ENCODE measurements at regions not wholly inside any gene's neighbourhood (a gene's known extent, or its start where the extent isn't known, plus 50 kb on each side); places are given as distances from the start of the nearest gene placed in this dataset.

- DNase-seq = no peak
Measured at GRCh38 chr6:138550346-138550767, 51.1 kb upstream of the NHSL1 start.

- no peak for DNase-seq
Measured at GRCh38 chr6:138554146-138554545, 54.9 kb upstream of the NHSL1 start.

GRCh38 chr6:138555421-138555988 is 56.2 kb upstream of the NHSL1 start:
- DNase-seq = no peak

GRCh38 chr6:138557147-138557546 is 57.9 kb upstream of the NHSL1 start:
- DNase-seq = no peak

GRCh38 chr6:138559143-138559542 is 59.8 kb upstream of the NHSL1 start:
- DNase-seq = no peak

GRCh38 chr6:138560130-138560860 is 61.0 kb upstream of the NHSL1 start:
- DNase-seq = no peak

- no peak for DNase-seq
Measured at GRCh38 chr6:138562691-138563090, 63.4 kb upstream of the NHSL1 start.

- no peak for DNase-seq
Measured at GRCh38 chr6:138563231-138563630, 63.9 kb upstream of the NHSL1 start.

GRCh38 chr6:138563650-138564049 is 64.4 kb upstream of the NHSL1 start:
- no peak for DNase-seq

GRCh38 chr6:138564170-138564721 is 65.0 kb upstream of the NHSL1 start:
- no peak for DNase-seq

- no peak for DNase-seq
Measured at GRCh38 chr6:138567052-138567451, 67.8 kb upstream of the NHSL1 start.

GRCh38 chr6:138568997-138569396 is 69.7 kb upstream of the NHSL1 start:
- DNase-seq = no peak

- DNase-seq = no peak
Measured at GRCh38 chr6:138569554-138569953, 70.3 kb upstream of the NHSL1 start.

- no peak for DNase-seq
Measured at GRCh38 chr6:138569970-138570724, 70.9 kb upstream of the NHSL1 start.

- DNase-seq = no peak
Measured at GRCh38 chr6:138570725-138571029, 71.4 kb upstream of the NHSL1 start.

GRCh38 chr6:138571181-138571580 is 71.9 kb upstream of the NHSL1 start:
- DNase-seq = no peak

GRCh38 chr6:138571585-138572166 is 72.4 kb upstream of the NHSL1 start:
- no peak for DNase-seq

GRCh38 chr6:138572167-138572875 is 73.0 kb upstream of the NHSL1 start:
- no peak for DNase-seq

GRCh38 chr6:138572885-138573284 is 73.6 kb upstream of the NHSL1 start:
- DNase-seq = no peak

GRCh38 chr6:138575257-138575656 is 76.0 kb upstream of the NHSL1 start:
- DNase-seq = no peak

- no peak for DNase-seq
Measured at GRCh38 chr6:138576313-138576712, 77.0 kb upstream of the NHSL1 start.

- no peak for DNase-seq
Measured at GRCh38 chr6:138577151-138577915, 78.0 kb upstream of the NHSL1 start.

Measured in activated CD4-positive, alpha-beta T cell treated with anti-CD3 and anti-CD28 coated beads, Interleukin-2, amount 50 U/mL, for 1 hour (primary cell).